Middle frontal gyrus (tissue), 1 donor: ENCODE measurements at regions not wholly inside any gene's neighbourhood (a gene's known extent, or its start where the extent isn't known, plus 50 kb on each side); places are given as distances from the start of the nearest gene placed in this dataset.
"Not testable (repeated sequence)": the region's sequence is repeated elsewhere in the genome, so short reads cannot be mapped to it uniquely, and the experiment has no call there.

Source experiments
- DNase-seq: peaks from one replicate; pipeline ENCODE4 v3.0.0-alpha.2; 2015; ENCODE audit warnings: low spot score; ENCODE audit errors: extremely low spot score

- no peak for DNase-seq
These were observed 50.4 kb upstream of the TRAM1L1 start for GRCh38 chr4:117135634-117136354.

GRCh38 chr4:117137145-117137544 is 51.8 kb upstream of the TRAM1L1 start:
- DNase-seq = no peak

GRCh38 chr4:117138732-117139131 is 53.4 kb upstream of the TRAM1L1 start:
- not testable (repeated sequence) for DNase-seq

GRCh38 chr4:117154251-117154650 is 68.9 kb upstream of the TRAM1L1 start:
- no peak for DNase-seq

GRCh38 chr4:117156806-117157205 is 71.4 kb upstream of the TRAM1L1 start:
- DNase-seq = no peak

GRCh38 chr4:117157360-117157759 is 72.0 kb upstream of the TRAM1L1 start:
- DNase-seq = no peak

GRCh38 chr4:117162976-117163375 is 77.6 kb upstream of the TRAM1L1 start:
- no peak for DNase-seq

- DNase-seq = no peak
These were observed 79.0 kb upstream of the TRAM1L1 start for GRCh38 chr4:117164338-117164737.

- not testable (repeated sequence) for DNase-seq
These were observed 90.0 kb upstream of the TRAM1L1 start for GRCh38 chr4:117175369-117175768.

GRCh38 chr4:117203231-117203630 is 117.9 kb upstream of the TRAM1L1 start:
- DNase-seq = no peak

GRCh38 chr4:117210551-117210950 is 125.2 kb upstream of the TRAM1L1 start:
- DNase-seq = no peak

GRCh38 chr4:117224256-117224655 is 138.9 kb upstream of the TRAM1L1 start:
- DNase-seq = no peak

GRCh38 chr4:117225471-117225870 is 140.1 kb upstream of the TRAM1L1 start:
- DNase-seq = no peak

- no peak for DNase-seq
These were observed 142.5 kb upstream of the TRAM1L1 start for GRCh38 chr4:117227925-117228324.

- no peak for DNase-seq
These were observed 154.1 kb upstream of the TRAM1L1 start for GRCh38 chr4:117239434-117239833.

GRCh38 chr4:117249333-117249732 is 164.0 kb upstream of the TRAM1L1 start:
- DNase-seq = no peak

GRCh38 chr4:117264072-117264471 is 178.7 kb upstream of the TRAM1L1 start:
- DNase-seq = no peak

- no peak for DNase-seq
These were observed 181.9 kb upstream of the TRAM1L1 start for GRCh38 chr4:117267317-117267716.

- DNase-seq = peak; percentile 40
These were observed 199.4 kb upstream of the TRAM1L1 start for GRCh38 chr4:117284736-117285135.

- DNase-seq = no peak
These were observed 208.4 kb upstream of the TRAM1L1 start for GRCh38 chr4:117293784-117294183.

- no peak for DNase-seq
These were observed 216.8 kb upstream of the TRAM1L1 start for GRCh38 chr4:117302226-117302625.

GRCh38 chr4:117311215-117311614 is 225.8 kb upstream of the TRAM1L1 start:
- DNase-seq = no peak

- no peak for DNase-seq
These were observed 226.6 kb upstream of the TRAM1L1 start for GRCh38 chr4:117311989-117312388.
